ENCODE measurements at regions not wholly inside any gene's neighbourhood (a gene's known extent, or its start where the extent isn't known, plus 50 kb on each side); places are given as distances from the start of the nearest gene placed in this dataset.

GRCh38 chr2:144227427-144228105 lies 292.4 kb downstream of the ZEB2 start:
- intact Hi-C loops (cut with DNase I), result no loop called here
- no peak for DNase-seq (ENCODE audit: missing footprints)
- ATAC-seq, result no peak

DNA sequence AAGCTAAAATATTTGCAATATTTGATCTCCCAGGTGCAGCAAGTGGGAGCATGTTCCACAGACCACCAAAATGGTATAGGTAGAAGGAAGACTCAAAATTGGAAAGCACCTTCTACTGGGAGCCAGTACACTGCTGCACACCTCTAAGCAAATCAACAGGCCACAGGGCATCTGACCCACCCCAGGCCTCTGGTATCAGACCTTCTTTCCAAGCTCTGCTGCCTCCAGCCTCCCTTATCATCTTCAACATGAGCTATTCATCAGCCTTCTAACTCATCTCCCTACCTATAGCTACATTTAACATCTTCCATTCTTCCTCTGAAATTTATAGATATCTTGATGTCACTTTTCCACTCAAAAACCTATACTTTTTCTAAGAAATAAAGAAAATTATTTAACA lies 294.8 kb downstream of the ZEB2 start:
- DNase-seq (ENCODE audit: missing footprints) (peak; percentile 11), ATAC-seq (no peak)
- intact Hi-C loops (cut with DNase I), result no loop called here

DNA sequence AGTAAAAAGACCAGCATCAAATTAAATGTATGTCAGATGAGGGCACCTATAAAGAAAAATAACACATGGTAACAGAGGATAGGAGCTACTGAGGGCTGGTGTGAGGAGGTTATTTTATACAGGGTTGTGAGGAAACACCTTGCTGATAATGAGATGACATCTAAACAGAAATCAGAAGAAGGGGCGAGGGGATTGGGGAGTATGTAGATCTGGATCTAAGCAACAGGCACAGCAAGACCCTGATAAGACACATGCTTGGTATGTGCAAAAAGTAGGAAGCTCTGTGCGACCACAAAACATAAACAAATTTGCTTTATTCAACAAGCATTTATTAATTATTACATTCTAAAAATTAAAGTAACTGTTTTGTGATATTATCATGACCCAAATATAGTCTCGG lies 295.4 kb downstream of the ZEB2 start:
- intact Hi-C loops (cut with DNase I), result no loop called here
- DNase-seq (ENCODE audit: missing footprints) (no peak), ATAC-seq (no peak)

DNA sequence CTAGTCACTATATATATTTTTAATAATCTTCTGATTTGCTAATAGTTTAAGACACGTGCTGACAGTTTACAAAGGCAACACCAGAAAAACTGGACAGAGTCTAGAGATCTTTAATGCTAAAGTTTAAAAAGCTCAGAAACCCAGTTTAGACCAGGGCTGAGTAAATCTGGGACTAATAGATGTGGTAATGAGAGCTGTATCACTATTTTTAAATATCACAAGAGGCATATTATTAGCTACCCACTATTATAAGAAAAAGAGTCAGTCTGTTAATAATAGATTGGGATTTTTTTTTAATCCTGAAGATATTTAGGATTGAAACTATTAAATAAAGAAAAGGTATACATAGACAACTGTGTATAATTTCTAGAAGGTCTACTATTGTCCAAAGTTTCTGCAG lies 299.9 kb downstream of the ZEB2 start:
- intact Hi-C loops (cut with DNase I), result loop anchor here (5.0 kb wide), 1 partner anchor 112 kb away; a partner anchor contains a TSS
- DNase-seq (ENCODE audit: missing footprints) (no peak), ATAC-seq (no peak)

DNA sequence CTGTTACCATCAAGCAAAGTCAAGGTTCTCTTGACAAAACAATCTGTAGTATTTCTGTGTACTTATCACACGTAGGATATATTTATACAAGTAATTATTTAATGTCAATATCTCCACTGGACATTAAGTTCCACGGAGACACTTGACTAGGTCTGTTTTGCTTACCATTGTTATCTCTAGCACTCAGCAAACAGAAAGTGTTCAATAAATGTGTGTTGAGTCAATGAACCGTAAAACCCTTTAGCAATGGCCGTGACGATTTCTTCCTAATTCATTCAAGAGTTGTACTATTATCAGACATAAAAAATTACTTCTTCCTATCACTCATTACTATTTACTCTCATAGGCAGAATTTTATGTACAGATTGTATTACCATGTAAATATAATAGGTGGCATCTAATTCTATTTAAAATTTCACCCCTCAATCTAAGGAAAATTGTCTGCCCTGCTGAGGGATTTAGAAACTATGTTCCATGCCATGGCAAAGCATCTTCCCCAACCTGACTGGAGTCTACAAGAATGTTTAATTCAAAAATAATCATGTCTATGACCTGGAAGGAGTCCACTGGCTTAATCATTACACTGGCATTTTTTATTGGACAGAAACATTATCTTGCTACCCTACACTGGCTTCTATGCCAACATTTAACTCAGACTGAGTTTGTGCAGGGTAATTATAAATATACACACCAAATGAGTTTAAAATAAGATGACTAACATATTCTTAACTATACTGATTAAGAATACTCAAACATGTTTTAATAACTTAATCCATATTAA lies 301.9 kb downstream of the ZEB2 start:
- DNase-seq (ENCODE audit: missing footprints), result no peak
- no peak for ATAC-seq
- intact Hi-C loops (cut with DNase I), result loop anchor here (5.0 kb wide), 1 partner anchor 114 kb away; a partner anchor contains a TSS

DNA sequence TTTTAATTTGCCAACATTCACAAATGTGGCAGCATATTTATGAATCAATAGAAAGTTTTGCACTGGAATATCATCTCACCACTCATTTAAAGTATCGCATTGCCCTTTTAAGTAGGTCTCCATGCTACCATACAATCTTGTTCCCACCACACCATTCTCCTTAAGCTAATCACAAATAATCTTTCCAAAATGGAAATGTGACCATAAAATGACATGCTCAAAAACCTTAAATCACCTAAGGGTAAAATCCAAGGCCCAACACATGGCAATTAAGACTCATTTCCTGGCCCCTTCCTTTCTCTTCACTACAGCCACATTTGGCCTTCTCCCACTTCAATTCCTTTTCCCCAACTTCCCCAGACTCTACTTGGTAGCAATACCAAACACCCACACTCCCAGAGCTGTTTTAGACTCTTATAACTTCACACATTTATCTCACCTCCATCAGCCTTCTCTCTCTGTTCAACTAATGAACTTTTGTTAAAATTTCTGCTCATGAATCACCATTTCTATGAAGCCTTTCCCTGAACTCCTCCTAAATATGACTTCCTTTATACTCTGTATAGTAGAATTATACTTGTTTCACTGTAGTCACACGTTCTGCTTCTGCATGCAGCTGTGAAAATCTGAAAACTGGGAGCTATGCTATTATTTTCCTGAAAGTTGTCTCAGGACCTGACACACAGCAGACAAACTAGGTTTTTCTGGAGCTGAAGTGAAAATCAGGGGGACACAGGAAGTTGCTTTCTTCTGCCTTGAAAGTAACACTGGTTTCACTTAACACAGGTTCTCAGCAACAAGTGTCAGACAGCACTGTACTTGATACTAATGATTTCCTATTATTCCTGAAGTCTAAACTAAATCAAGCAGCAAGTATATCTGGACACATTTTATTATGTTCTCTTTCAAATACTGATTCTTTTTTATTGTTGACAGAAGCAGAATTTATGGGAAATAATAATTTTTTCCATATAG lies 303.9 kb downstream of the ZEB2 start:
- intact Hi-C loops (cut with DNase I), result loop anchor here (5.0 kb wide), 1 partner anchor 116 kb away; a partner anchor contains a TSS
- ATAC-seq, result no peak
- no peak for DNase-seq (ENCODE audit: missing footprints)

DNA sequence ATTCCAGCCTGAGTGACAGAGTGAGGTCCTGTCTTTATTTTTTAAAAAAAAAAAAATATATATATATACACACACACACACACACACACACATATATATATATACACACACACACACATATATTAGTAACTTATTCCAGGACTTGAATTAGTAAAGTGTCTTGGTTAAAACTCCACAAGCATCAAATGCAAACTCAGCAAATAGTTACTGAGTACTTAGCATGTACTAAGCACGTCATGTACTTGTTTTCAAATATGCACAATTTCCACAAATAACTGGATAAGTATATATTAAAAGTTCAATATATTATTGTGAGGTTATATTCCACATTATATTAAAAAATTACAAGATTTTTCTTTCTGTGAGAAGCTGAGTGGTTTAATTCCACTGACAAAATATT lies 304.7 kb downstream of the ZEB2 start:
- intact Hi-C loops (cut with DNase I), result loop anchor here (5.0 kb wide), 1 partner anchor 117 kb away; a partner anchor contains a TSS
- ATAC-seq (no peak), DNase-seq (ENCODE audit: missing footprints) (no peak)

GRCh38 chr2:144213797-144214196 lies 306.1 kb downstream of the ZEB2 start:
- intact Hi-C loops (cut with DNase I), result no loop called here
- no peak for ATAC-seq

GRCh38 chr2:144211826-144212225 lies 308.1 kb downstream of the ZEB2 start:
- ATAC-seq, result no peak
- intact Hi-C loops (cut with DNase I), result no loop called here
- DNase-seq (ENCODE audit: missing footprints), result no peak

More at GRCh38 chr2:144213797-144214196, 306.1 kb downstream of the ZEB2 start:
- no peak for DNase-seq (ENCODE audit: missing footprints)

GRCh38 chr2:144211065-144211464 lies 308.9 kb downstream of the ZEB2 start:
- ATAC-seq (no peak), DNase-seq (ENCODE audit: missing footprints) (no peak)
- intact Hi-C loops (cut with DNase I), result no loop called here

DNA sequence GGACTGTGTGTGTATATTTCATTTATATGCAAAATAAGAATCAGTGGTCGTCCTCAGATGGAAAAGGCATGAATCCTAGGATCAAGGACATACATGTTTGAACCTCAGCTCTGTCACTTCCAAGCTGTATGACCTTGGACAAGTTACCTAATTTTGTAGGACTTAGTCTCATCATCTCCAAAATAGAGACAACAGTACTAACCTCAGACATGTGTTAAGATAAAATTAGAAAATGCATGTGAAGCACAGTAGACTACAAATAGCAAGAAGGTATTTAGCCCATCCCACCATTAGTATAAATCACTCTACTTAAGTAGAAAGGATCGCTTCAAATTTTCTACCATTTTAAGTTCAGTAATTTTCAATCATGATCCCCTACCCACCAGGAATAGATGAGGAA lies 309.8 kb downstream of the ZEB2 start:
- no peak for DNase-seq (ENCODE audit: missing footprints)
- no peak for ATAC-seq
- intact Hi-C loops (cut with DNase I), result no loop called here

DNA sequence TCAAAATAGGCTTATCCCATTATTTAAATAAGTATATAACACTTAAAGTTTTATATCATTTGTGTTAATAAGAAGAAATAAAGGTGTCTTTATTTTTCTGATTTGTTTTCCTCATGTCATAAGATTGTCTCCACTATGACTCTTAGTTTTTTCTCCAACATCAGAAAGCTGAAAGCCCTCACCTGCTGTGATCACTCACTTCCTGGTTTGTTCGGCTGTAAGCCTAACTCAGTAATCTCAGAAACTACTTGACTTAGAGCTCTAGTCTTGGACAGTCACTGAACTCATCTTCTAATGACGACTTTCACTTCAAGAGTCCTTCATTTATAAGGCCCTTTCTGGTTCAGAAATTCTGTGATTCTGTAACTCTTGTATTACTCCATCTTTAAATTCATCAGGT lies 311.0 kb downstream of the ZEB2 start:
- intact Hi-C loops (cut with DNase I), result no loop called here
- DNase-seq (ENCODE audit: missing footprints) (no peak), ATAC-seq (no peak)

GRCh38 chr2:144206019-144206418 lies 313.9 kb downstream of the ZEB2 start:
- no peak for DNase-seq (ENCODE audit: missing footprints)
- no peak for ATAC-seq
- intact Hi-C loops (cut with DNase I), result no loop called here

GRCh38 chr2:144201868-144202468 lies 318.0 kb downstream of the ZEB2 start:
- intact Hi-C loops (cut with DNase I), result no loop called here
- ATAC-seq, result no peak
- no peak for DNase-seq (ENCODE audit: missing footprints)

DNA sequence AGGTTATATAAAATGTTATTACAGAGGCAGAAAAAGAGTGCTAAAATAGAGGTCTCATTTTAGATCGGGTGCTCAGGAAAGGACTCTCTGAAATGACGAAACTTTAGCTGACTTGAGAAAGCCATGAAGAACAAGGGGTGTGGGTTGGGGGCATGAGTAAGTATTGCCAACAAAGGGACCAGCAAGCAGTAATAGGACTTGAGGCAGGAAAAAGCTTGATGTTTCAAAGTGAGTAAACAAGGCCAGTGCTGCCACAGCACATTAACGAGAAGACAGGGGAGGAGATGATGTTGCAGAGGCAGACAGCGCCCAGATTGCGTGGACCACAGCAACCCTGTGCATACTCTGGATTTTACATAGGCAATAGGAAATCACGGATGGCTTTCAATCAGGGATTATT lies 318.8 kb downstream of the ZEB2 start:
- DNase-seq (ENCODE audit: missing footprints) (no peak), ATAC-seq (no peak)
- intact Hi-C loops (cut with DNase I), result no loop called here

- no peak for ATAC-seq
Observed at GRCh38 chr2:144198116-144198515, 321.8 kb downstream of the ZEB2 start.

DNA sequence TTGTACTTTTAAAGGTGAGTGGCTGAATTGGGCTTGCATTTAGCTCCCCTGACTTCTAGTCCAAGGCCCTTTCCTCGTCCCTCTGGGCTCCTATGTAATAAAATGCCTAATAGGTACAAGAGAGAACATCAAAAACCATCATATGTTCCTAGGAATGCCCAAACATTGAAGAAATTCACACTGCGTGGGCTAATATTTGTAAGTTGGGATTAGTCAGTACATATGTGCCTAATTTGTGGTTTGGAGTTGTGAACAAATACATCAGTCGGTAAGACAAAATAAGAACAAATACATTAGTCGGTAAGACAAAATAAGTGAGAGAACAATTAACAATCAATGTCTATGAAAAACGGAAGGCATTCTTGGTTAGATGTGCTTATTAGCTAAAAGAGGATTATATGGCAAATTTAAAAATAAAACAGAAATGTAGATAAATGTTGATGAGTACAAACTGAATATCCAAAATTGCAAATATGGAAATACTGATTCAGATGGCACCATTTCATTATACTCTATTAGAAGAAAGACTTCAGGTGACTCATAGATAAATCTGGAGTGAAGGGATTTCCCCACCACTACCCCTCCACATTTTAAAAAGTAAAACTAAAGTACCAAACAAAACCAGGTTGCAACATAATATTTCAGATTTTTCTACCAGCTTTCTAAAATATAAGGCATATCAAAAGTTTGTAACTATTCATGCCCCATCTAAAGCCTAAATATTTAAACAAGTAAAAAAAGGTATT lies 325.4 kb downstream of the ZEB2 start:
- ATAC-seq, result no peak
- DNase-seq (ENCODE audit: missing footprints), result no peak
- intact Hi-C loops (cut with DNase I), result no loop called here

More at GRCh38 chr2:144198116-144198515, 321.8 kb downstream of the ZEB2 start:
- intact Hi-C loops (cut with DNase I), result no loop called here
- no peak for DNase-seq (ENCODE audit: missing footprints)
